Retinal pigment epithelial cell (primary cell): ENCODE measurements at regions not wholly inside any gene's neighbourhood (a gene's known extent, or its start where the extent isn't known, plus 50 kb on each side); places are given as distances from the start of the nearest gene placed in this dataset.

Source experiments
- DNase-seq: peaks from one replicate; pipeline ENCODE4 v3.0.0-alpha.2; 2010; ENCODE audit warnings: low read depth
- H3K4me3 ChIP-seq: 2 replicates; pipeline ENCODE4 v1.5.1; 2011; ENCODE audit warnings: mild to moderate bottlenecking, low read length, control low read depth, moderate library complexity
- TF ChIP-seq, protein P1 (sequence below): conservative IDR thresholded peaks from 2 replicates; pipeline ENCODE4 v1.5.1; 2011; ENCODE audit warnings: low read depth, low read length, control low read depth, inconsistent platforms

DNA sequence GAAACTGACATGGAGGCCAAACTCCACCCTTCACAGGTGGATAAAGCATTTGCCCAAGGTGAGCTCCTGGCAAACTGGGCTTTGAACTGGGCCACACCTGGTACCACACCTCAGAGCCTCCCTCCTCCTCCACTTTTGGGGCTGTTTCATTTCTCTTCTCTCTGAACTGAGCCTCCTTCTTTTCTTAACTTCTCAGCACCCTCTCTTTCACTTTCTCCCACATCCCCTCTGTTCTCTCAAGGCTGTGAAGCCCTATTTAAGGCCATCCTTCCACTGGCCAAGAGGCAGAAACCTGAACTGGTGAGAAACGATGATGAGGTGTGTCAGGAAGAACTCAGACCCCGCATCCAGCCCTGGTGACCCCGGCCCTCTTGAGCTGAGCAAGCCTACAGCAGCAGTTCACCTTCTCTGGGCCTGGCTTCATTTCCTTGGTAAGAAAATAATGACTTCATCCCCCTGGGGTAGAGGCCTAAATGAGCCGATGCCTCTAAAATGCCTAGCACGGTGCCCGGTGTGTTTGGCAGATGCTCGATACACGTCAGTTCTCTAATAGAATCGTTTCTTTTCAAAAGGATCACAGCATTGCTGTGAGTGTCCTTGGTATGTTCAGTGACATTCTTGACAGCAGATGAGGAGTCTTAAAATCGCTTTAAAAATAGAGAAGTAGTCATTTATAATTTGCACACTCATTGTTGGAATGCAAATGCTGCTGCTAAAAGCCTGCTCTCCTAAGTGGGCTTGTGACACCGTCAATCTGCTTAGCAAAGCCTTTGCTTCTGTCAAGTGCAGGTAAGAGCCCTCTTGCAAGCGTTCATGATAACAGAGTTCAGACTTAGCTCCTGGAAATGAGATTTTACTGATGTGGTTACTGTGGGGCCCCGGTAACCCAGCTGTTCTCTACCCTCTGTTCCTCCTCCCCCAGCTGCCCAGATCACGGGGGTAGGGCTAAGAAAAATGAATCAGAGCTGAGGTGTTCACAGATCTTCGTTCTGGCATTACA is 97.7 kb upstream of the ATP2B2 start:
- TF ChIP-seq, protein P1, sequence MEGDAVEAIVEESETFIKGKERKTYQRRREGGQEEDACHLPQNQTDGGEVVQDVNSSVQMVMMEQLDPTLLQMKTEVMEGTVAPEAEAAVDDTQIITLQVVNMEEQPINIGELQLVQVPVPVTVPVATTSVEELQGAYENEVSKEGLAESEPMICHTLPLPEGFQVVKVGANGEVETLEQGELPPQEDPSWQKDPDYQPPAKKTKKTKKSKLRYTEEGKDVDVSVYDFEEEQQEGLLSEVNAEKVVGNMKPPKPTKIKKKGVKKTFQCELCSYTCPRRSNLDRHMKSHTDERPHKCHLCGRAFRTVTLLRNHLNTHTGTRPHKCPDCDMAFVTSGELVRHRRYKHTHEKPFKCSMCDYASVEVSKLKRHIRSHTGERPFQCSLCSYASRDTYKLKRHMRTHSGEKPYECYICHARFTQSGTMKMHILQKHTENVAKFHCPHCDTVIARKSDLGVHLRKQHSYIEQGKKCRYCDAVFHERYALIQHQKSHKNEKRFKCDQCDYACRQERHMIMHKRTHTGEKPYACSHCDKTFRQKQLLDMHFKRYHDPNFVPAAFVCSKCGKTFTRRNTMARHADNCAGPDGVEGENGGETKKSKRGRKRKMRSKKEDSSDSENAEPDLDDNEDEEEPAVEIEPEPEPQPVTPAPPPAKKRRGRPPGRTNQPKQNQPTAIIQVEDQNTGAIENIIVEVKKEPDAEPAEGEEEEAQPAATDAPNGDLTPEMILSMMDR = no peak
- H3K4me3 ChIP-seq = no peak overlapping the region
- no peak for DNase-seq

DNA sequence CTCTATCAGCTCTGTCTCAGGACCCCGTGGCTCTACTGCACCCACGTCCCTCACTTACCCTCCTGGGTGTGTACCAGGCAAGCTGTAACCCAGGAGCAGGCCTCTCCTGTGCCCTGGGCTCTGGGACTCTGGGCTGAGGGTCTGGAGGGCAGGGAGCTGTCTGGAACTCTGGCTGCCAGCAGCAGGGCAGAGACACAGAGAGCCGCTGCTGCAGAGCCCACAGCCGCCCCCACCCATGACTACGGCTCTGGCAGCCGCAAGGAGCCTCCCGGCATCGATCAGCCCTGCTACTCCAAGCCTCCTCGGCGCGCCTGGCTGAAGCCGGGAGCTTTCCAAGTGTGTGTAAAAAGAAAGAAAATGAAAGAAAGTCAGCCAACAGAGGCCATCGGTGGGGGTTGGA is 103.7 kb upstream of the ATP2B2 start:
- no peak for DNase-seq
- TF ChIP-seq, protein P1 = no peak
- no peak overlapping the region for H3K4me3 ChIP-seq

DNA sequence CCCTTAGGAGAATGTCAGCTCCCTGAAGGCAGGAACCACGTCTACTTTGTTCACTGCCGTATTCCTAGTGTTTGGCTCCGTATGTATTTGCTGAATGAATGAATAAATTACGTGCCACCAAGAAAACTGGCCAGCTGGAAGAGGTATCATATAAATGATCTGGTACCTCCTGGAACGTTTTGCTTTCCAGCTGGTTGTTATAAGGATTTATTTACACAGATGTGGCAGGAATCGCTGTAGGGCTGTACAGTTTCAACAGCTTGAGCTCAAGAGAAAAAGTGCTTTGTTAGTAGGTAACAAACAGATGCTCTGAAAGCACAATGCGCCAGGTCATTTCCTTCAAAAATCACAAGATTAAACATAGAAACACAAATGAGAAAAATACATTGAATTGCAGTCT is 108.8 kb upstream of the ATP2B2 start:
- no peak for DNase-seq
- TF ChIP-seq, protein P1 = no peak
- H3K4me3 ChIP-seq = no peak overlapping the region

DNA sequence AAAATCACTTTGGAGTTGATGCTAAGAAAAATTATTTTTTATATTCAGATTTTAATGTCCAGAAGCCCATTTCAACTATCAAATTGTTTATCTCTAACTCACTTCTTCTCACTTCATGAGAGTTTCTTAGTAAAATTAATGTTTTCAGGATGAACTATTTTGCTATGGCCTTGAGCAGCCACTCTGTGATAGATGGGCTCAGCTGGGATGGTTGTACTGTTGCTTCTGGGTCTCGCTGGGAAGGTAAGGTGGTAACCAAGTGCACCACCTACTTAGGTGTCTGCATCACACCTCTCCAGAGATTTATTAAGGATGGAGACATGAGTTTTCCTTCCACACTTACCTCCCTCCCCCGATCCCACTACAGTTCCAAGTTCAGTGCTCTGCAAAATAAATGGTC is 110.3 kb upstream of the ATP2B2 start:
- no peak overlapping the region for H3K4me3 ChIP-seq
- TF ChIP-seq, protein P1 = no peak
- DNase-seq = no peak

DNA sequence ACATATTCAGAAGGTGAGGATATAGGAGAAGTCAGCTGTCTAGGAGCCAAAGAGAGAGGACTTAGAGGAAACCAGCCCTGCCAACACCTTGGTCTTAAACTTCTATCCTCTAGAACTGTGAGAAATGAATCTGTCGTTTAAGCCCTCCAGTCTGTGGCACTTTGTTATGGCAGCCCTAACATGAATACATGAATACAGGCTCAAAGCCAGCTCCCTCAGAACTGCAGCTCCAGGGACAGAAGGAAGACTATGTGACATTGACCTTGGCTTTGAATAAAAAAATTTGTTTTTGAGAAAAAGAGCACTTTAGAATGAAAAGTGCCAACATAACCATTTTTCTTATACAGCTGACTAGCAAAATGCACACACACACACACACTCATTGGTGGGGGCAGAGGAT is 110.9 kb upstream of the ATP2B2 start:
- H3K4me3 ChIP-seq = no peak overlapping the region
- TF ChIP-seq, protein P1 = no peak
- no peak for DNase-seq

DNA sequence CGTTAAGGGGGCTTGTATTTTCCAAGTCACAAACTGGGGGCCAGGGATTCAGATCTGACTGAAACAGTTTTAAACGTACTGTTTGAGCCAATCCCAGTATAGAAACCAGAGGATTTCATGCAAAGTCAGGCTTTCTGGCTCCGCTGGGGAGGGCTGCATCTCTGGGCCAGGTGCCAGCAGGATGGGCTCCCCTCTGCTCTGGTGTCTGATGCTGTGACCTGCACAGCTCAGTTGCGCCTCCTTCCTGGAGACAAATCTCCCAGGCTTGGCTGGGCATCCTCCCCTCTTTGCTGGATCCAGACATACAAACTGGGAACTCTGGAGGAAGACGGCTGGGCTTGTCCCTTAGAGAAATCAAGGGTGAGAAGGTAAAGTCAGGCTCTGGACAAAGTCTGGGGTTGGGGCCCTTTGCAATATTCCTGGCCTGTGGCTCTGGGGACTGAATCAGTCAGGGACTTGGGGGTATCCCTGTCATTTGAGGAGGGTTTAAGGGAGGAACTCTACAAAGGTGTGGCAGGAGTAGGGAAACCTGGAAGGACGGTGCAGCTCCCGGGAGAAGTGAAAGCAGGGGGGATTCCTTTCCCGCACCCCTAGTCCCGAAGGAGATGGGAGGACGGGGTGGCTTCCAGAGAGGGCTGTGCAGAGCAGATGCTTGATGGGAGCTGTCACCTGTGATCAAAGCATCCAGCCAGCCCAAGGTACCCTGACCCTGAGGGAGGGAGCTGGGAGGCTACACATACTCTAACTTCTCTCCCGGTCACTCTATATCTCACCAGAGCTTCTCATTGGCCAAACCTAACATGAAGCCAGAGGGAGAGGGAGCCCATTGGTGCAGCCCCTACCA is 114.8 kb upstream of the ATP2B2 start:
- DNase-seq = no peak
- H3K4me3 ChIP-seq = no peak overlapping the region
- TF ChIP-seq, protein P1 = no peak
